Activated T-cell treated with anti-CD3 and anti-CD28 coated beads, Interleukin-2, amount 50 U/mL, for 4 hours (primary cell): ENCODE measurements at regions not wholly inside any gene's neighbourhood (a gene's known extent, or its start where the extent isn't known, plus 50 kb on each side); places are given as distances from the start of the nearest gene placed in this dataset.
"Not testable (repeated sequence)": the region's sequence is repeated elsewhere in the genome, so short reads cannot be mapped to it uniquely, and the experiment has no call there.

ENCODE experiments used
- ATAC-seq, 2 donors: fragments of 200-7000 bp; cut with Tn5 transposase; one replicate each; pipeline ENCODE4 v1.10.0; 2021
- DNase-seq: peaks from one replicate; pipeline ENCODE4 v3.0.0-alpha.2; 2020
- H3K27me3 Mint-ChIP-seq: one replicate; pipeline ENCODE4 v1.8.0; 2021; ENCODE audit warnings: low read depth, mixed read lengths
- H3K36me3 Mint-ChIP-seq: one replicate; pipeline ENCODE4 v1.8.0; 2022; ENCODE audit warnings: mixed read lengths; ENCODE audit not compliant: insufficient read depth
- H3K4me1 Mint-ChIP-seq: one replicate; pipeline ENCODE4 v1.8.0; 2021; ENCODE audit warnings: low read depth, mixed read lengths
- H3K4me3 Mint-ChIP-seq: one replicate; pipeline ENCODE4 v1.8.0; 2021; ENCODE audit warnings: mild to moderate bottlenecking, moderate library complexity, mixed read lengths
- H3K9me3 Mint-ChIP-seq: one replicate; pipeline ENCODE4 v1.8.0; 2021; ENCODE audit warnings: mixed read lengths

- H3K9me3 Mint-ChIP-seq, result peaks cover 5% of the 10 kb centered on the region
- no peaks in the 10 kb centered on the region for H3K4me1 Mint-ChIP-seq
- H3K4me3 Mint-ChIP-seq, result no peak overlapping the region
- H3K27me3 Mint-ChIP-seq, result no peaks in the 10 kb centered on the region
- H3K36me3 Mint-ChIP-seq, result no peaks in the 10 kb centered on the region
- no peak for DNase-seq
- ATAC-seq, result no peak
Measured at GRCh38 chr4:181810711-181811110, 432.5 kb upstream of the TENM3 start.

GRCh38 chr4:181811550-181811949, 431.7 kb upstream of the TENM3 start:
- not testable (repeated sequence) for DNase-seq, H3K4me1 Mint-ChIP-seq, ATAC-seq, H3K9me3 Mint-ChIP-seq, H3K36me3 Mint-ChIP-seq, H3K27me3 Mint-ChIP-seq, H3K4me3 Mint-ChIP-seq

GRCh38 chr4:181819946-181820345, 423.3 kb upstream of the TENM3 start:
- Mint-ChIP-seq H3K9me3 (peaks cover 3% of the 10 kb centered on the region), H3K36me3 (no peaks in the 10 kb centered on the region), H3K27me3 (no peaks in the 10 kb centered on the region), H3K4me1 (no peaks in the 10 kb centered on the region), H3K4me3 (no peak overlapping the region)
- ATAC-seq, result no peak
- DNase-seq, result no peak

- ATAC-seq, result no peak
- no peaks in the 10 kb centered on the region for H3K4me1 Mint-ChIP-seq
Measured at GRCh38 chr4:181820553-181820952, 422.6 kb upstream of the TENM3 start.

GRCh38 chr4:181821039-181822004, 421.9 kb upstream of the TENM3 start:
- no peaks in the 10 kb centered on the region for H3K4me1 Mint-ChIP-seq
- no peaks in the 10 kb centered on the region for H3K36me3 Mint-ChIP-seq
- H3K27me3 Mint-ChIP-seq, result no peaks in the 10 kb centered on the region
- peaks cover 3% of the 10 kb centered on the region for H3K9me3 Mint-ChIP-seq
- no peak for ATAC-seq
- no peak for DNase-seq
- no peak overlapping the region for H3K4me3 Mint-ChIP-seq

More at GRCh38 chr4:181820553-181820952, 422.6 kb upstream of the TENM3 start:
- H3K9me3 Mint-ChIP-seq, result peaks cover 3% of the 10 kb centered on the region
- no peak for DNase-seq
- no peaks in the 10 kb centered on the region for H3K27me3 Mint-ChIP-seq
- no peak overlapping the region for H3K4me3 Mint-ChIP-seq
- no peaks in the 10 kb centered on the region for H3K36me3 Mint-ChIP-seq

- ATAC-seq (no peak), DNase-seq (no peak)
- Mint-ChIP-seq H3K36me3 (no peaks in the 10 kb centered on the region), H3K9me3 (peaks cover 3% of the 10 kb centered on the region), H3K4me3 (no peak overlapping the region), H3K27me3 (no peaks in the 10 kb centered on the region), H3K4me1 (no peaks in the 10 kb centered on the region)
Measured at GRCh38 chr4:181822005-181822375, 421.2 kb upstream of the TENM3 start.

- Mint-ChIP-seq H3K27me3 (no peaks in the 10 kb centered on the region), H3K4me1 (no peaks in the 10 kb centered on the region), H3K4me3 (no peak overlapping the region), H3K36me3 (no peaks in the 10 kb centered on the region), H3K9me3 (no peaks in the 10 kb centered on the region)
- DNase-seq (no peak), ATAC-seq (no peak)
Measured at GRCh38 chr4:181823183-181823582, 420.0 kb upstream of the TENM3 start.

GRCh38 chr4:181823645-181824044, 419.6 kb upstream of the TENM3 start:
- no peaks in the 10 kb centered on the region for H3K27me3 Mint-ChIP-seq
- no peak overlapping the region for H3K4me3 Mint-ChIP-seq
- ATAC-seq (no peak), DNase-seq (no peak)
- no peaks in the 10 kb centered on the region for H3K36me3 Mint-ChIP-seq
- H3K4me1 Mint-ChIP-seq, result no peaks in the 10 kb centered on the region
- H3K9me3 Mint-ChIP-seq, result no peaks in the 10 kb centered on the region

- no peak overlapping the region for H3K4me3 Mint-ChIP-seq
- H3K27me3 Mint-ChIP-seq, result no peaks in the 10 kb centered on the region
- no peaks in the 10 kb centered on the region for H3K9me3 Mint-ChIP-seq
- no peaks in the 10 kb centered on the region for H3K4me1 Mint-ChIP-seq
- no peaks in the 10 kb centered on the region for H3K36me3 Mint-ChIP-seq
- ATAC-seq (no peak), DNase-seq (no peak)
Measured at GRCh38 chr4:181825564-181825963, 417.6 kb upstream of the TENM3 start.

- H3K9me3 Mint-ChIP-seq, result no peaks in the 10 kb centered on the region
- ATAC-seq, result no peak
Measured at GRCh38 chr4:181827246-181827645, 416.0 kb upstream of the TENM3 start.

GRCh38 chr4:181830404-181831035, 412.7 kb upstream of the TENM3 start:
- no peaks in the 10 kb centered on the region for H3K36me3 Mint-ChIP-seq
- no peaks in the 10 kb centered on the region for H3K27me3 Mint-ChIP-seq
- ATAC-seq (no peak), DNase-seq (no peak)
- H3K4me1 Mint-ChIP-seq, result no peaks in the 10 kb centered on the region
- H3K4me3 Mint-ChIP-seq, result no peak overlapping the region
- H3K9me3 Mint-ChIP-seq, result peaks cover 6% of the 10 kb centered on the region

More at GRCh38 chr4:181827246-181827645, 416.0 kb upstream of the TENM3 start:
- no peaks in the 10 kb centered on the region for H3K27me3 Mint-ChIP-seq
- H3K36me3 Mint-ChIP-seq, result no peaks in the 10 kb centered on the region
- H3K4me1 Mint-ChIP-seq, result no peaks in the 10 kb centered on the region
- no peak overlapping the region for H3K4me3 Mint-ChIP-seq
- DNase-seq, result no peak

- no peaks in the 10 kb centered on the region for H3K4me1 Mint-ChIP-seq
- no peaks in the 10 kb centered on the region for H3K27me3 Mint-ChIP-seq
- no peak overlapping the region for H3K4me3 Mint-ChIP-seq
- peaks cover 6% of the 10 kb centered on the region for H3K9me3 Mint-ChIP-seq
- DNase-seq (no peak), ATAC-seq (no peak)
- H3K36me3 Mint-ChIP-seq, result no peaks in the 10 kb centered on the region
Measured at GRCh38 chr4:181834071-181834470, 409.1 kb upstream of the TENM3 start.

GRCh38 chr4:181835348-181835747, 407.9 kb upstream of the TENM3 start:
- H3K4me3 Mint-ChIP-seq, result no peak overlapping the region
- peaks cover 6% of the 10 kb centered on the region for H3K9me3 Mint-ChIP-seq
- DNase-seq (no peak), ATAC-seq (no peak)
- no peaks in the 10 kb centered on the region for H3K27me3 Mint-ChIP-seq
- H3K4me1 Mint-ChIP-seq, result no peaks in the 10 kb centered on the region
- H3K36me3 Mint-ChIP-seq, result no peaks in the 10 kb centered on the region

GRCh38 chr4:181838253-181838652, 404.9 kb upstream of the TENM3 start:
- DNase-seq (no peak), ATAC-seq (no peak)
- no peak overlapping the region for H3K4me3 Mint-ChIP-seq
- peaks cover 6% of the 10 kb centered on the region for H3K9me3 Mint-ChIP-seq
- no peaks in the 10 kb centered on the region for H3K36me3 Mint-ChIP-seq
- H3K27me3 Mint-ChIP-seq, result no peaks in the 10 kb centered on the region
- H3K4me1 Mint-ChIP-seq, result no peaks in the 10 kb centered on the region

- ATAC-seq, H3K36me3 Mint-ChIP-seq, H3K4me3 Mint-ChIP-seq, H3K27me3 Mint-ChIP-seq, DNase-seq, H3K4me1 Mint-ChIP-seq, H3K9me3 Mint-ChIP-seq: not testable (repeated sequence)
Measured at GRCh38 chr4:181843797-181844196, 399.4 kb upstream of the TENM3 start.
